HG03060 (cell line): ENCODE measurements at regions not wholly inside any gene's neighbourhood (a gene's known extent, or its start where the extent isn't known, plus 50 kb on each side); places are given as distances from the start of the nearest gene placed in this dataset.

Source experiments
- ATAC-seq: cut with Tn5 transposase; IDR thresholded peaks from one replicate; pipeline ENCODE4 v1.9.1; 2021; ENCODE audit warnings: low read depth, moderate number of reproducible peaks; ENCODE audit not compliant: unreplicated experiment

DNA sequence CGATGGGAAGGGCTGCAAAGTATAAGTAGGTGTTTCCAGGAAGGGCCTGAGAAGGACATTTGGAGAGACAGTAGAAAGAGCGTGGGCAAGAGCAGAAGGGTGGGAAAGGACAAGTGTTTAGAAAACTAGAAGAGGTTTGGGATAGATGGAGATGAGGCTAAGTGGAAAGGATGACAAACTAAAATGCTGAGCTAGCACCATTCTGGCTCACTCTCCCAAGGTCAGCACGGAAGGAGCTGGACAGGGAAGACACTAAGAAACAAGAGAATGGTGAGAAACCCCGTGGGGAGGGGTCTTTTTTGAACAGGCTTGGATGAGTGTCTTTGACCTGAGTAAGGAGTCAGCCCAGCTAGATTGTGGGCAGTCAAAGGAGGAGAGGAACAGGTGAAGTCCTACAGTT lies 286.0 kb downstream of the CDK5RAP2 start:
- ATAC-seq, result no peak

GRCh38 chr9:120292606-120293005 lies 287.4 kb downstream of the CDK5RAP2 start:
- ATAC-seq, result no peak

GRCh38 chr9:120291050-120291449 lies 288.9 kb downstream of the CDK5RAP2 start:
- ATAC-seq, result no peak

DNA sequence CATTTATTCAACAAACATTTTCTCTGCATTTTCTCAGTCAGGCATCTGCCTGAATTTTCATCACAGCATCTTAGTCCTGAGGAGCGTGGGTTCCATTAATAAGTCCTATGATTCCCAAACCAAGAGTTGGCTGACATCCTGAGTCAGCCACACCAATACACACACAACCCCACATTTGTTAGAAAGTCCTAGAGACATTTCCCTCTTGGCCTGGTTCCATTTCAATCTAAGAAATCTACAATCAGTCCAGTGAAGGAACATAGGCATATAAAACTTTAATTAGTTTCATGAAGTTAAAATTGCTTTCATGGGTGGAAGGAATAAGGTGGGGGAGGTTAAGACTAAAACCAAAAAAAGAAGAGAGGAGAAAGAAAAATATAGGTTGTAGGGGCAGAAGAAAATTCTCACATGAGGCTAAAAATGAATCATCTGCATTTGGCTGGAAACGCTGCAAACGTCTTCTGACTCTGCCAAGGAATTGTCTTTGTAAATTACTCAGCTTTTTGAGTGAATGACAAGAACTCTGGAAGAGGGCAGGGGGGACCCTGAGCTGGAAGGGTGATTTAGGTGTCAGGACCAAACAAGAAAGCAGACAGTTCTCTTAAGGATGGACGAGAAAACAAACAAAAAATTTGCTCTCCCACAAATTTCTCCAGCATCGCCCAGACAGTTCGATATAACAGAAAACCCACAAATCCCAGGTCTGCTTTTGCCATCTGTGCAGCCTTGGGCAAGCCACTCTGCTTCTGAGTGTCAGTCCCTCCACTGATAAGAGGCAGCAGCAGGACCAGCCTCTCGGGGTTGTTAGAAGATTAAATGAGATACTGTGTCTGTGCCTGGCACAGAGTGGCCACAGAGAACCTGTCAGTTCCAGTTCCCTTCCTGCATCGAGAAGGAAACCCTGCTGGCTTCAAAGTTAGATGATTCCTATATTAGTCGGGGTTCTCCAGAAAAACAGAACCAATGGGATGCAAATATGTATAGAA lies 289.7 kb downstream of the CDK5RAP2 start:
- no peak for ATAC-seq

GRCh38 chr9:120289098-120289497 lies 290.9 kb downstream of the CDK5RAP2 start:
- ATAC-seq, result no peak

GRCh38 chr9:120286530-120286929 lies 293.4 kb downstream of the CDK5RAP2 start:
- ATAC-seq, result no peak

- ATAC-seq, result no peak
These were observed 295.1 kb downstream of the CDK5RAP2 start for GRCh38 chr9:120284821-120285220.

DNA sequence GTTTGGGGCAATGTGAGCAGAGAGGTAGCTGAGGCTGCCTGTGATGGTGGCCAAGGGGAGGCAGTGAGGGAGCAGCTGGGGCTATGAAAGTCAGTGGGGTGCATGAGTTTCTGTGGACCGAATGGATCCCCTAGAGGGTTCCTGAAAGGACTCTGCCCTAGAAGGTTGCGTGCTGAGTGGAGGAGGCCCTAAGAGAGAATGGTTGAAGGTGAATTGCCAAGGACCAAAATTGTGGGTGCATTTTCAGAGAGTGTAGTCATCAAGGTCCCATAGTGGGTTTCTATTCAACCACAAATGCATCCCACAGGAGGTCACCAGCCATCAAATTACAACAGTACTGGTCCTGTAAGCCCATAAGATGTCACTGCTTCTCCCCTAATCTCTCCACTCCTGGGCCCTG lies 298.3 kb downstream of the CDK5RAP2 start:
- ATAC-seq, result no peak

GRCh38 chr9:120267929-120268328 lies 312.0 kb downstream of the CDK5RAP2 start:
- no peak for ATAC-seq

GRCh38 chr9:120265791-120266190 lies 314.2 kb downstream of the CDK5RAP2 start:
- no peak for ATAC-seq

DNA sequence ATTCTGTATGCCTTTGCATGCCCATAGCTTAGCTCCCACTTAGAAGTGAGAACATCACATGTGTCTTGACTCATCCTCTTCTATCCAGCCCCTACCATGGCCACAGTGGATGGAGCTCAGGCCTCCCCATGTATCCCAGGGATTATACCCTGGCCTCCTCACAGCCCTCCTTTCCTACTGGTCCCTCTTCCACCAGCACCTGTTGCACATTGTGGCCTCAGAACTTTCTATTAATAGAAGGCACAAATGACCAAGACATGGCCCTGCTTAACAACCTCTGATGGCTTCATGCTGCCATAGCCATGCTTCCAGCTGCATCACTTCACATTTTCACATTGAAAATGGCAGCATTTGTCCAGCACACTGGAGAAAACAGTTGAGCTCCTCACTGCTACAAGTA lies 315.4 kb downstream of the CDK5RAP2 start:
- ATAC-seq, result no peak

DNA sequence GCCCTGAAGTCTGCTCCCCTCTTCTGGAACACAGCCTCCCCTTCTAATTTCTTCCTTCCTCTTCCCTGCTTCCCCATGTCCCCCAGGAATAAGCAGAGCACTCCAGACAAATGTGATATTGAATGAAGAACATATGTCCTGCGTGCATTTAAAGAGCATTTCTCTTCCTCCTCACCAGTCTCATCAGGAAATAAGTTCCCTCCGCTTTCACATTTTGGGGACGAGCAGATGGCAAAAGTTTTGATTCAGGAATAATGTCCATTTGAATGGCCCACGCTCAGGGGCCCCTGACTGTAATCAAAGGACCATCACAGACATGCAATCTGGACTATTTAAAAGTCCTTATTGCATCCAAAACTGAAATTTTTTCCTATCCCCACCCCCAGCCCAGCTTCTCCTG lies 316.1 kb downstream of the CDK5RAP2 start:
- no peak for ATAC-seq

- no peak for ATAC-seq
These were observed 318.5 kb downstream of the CDK5RAP2 start for GRCh38 chr9:120261419-120261818.

DNA sequence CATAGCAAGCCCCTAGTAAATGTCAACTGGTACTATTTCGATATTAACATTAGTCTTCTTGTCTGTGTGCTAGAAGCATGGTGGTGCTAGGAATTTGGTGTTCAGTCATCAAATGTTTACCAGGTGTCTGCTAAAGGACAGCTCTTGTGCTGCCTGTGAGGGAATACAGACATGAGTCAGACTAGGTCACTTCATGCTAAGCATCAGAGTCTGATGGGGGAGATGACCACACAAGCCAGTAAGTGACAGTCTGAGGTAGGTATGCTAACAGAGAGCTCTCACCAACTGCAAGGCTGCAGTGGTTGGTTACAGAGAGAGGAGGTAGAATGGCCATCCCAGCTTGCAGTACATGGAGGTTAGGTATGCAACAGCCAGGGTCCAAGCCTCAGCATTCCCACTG lies 320.9 kb downstream of the CDK5RAP2 start:
- ATAC-seq, result no peak

DNA sequence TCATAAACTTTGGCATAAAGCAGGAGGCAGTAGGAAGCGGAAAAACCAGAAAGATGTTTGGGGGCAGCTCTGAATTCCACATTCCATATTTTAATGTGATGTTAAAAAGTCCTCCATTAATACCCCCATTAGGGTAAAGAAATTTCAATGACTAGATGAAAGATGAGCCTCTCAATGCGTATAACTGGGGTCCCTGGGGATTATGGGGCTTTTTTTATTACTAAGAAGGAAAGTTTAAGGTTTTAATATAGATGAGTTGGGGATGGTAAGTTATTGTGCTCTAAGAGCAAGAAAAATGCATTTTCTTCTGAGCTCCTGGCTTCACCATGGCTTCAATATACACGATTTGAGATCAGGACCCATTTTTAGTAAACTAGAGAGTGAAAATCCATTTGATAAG lies 321.9 kb downstream of the CDK5RAP2 start:
- ATAC-seq, result no peak

DNA sequence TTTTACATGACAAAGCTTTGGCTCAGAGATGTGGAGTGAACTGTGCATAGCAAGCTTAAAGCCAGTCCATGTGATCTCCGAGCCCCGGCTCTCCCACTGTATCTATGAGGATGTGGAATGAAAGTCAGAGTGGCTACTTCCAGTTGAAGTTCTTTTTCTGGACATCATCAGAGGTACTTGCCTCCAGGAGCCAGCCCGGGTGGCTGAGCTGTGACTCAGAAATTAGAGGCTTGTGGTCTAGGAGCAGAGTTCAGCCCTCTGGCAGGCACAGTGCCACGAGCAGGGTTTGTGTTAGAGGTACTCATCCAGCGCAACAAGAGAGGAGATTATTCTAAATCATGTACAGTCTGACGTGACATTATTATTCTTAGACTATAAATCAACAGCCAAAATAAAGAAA lies 322.5 kb downstream of the CDK5RAP2 start:
- peak; percentile 45 for ATAC-seq

DNA sequence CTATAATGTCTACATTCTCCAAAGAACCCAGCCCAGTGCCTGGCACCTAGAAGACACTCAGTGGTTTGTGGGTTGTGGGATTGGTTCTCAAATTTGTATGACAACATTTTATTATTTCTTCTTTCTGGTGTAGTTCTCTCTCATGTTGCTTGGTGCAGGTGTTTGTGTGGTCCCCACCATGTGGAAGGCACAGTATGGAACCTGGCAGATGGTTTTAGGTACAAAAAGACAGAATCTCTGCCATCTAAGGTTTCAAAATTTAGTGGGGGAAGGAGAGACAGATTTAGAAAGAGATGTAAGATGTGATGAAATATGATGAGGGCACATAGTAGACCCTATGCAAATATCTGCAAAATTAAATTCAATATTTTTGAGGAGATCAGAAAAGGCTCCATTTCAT lies 323.8 kb downstream of the CDK5RAP2 start:
- no peak for ATAC-seq

- no peak for ATAC-seq
These were observed 327.7 kb downstream of the CDK5RAP2 start for GRCh38 chr9:120252248-120252647.

DNA sequence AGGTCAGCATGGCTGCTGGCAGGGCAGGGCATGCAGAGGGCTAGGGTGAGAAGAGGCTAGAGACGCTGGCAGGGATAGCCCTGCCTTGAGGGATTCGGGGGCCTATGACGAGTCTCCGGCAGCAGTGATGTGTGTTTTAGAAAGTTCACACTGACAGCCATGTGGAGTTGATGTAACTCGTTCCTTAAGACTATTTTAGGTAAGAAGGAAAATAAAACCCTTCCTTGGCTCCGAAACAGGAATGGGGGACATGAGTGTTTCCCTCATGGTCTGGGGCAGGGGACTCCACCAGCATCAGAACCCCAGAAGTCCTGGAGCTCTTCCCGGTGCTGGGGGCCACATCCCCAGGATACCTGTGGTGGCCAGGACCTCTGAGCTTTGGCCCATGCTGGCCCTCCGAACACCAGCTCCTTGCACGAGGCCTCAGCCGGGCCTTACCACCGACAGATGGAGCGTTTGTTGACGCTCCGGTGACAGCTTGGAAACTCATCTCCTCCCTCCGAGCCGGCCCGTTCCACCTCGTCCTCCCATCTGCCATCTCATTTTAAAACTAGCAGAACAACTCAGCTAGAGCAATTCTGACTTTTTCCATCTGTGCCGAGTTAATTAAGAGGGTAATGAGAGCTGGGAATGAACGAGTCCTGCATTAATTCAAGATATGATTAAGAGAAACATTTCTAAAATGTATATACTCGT lies 337.7 kb downstream of the CDK5RAP2 start:
- no peak for ATAC-seq

GRCh38 chr9:120236596-120236995 lies 343.4 kb downstream of the CDK5RAP2 start:
- no peak for ATAC-seq

- ATAC-seq, result no peak
These were observed 344.9 kb downstream of the CDK5RAP2 start for GRCh38 chr9:120235081-120235480.

GRCh38 chr9:120230227-120230626 lies 349.7 kb downstream of the CDK5RAP2 start:
- ATAC-seq, result no peak
